SKM-1 (cell line): ENCODE measurements at regions not wholly inside any gene's neighbourhood (a gene's known extent, or its start where the extent isn't known, plus 50 kb on each side); places are given as distances from the start of the nearest gene placed in this dataset.
"Not testable (repeated sequence)": the region's sequence is repeated elsewhere in the genome, so short reads cannot be mapped to it uniquely, and the experiment has no call there.

ENCODE experiments used
- DNase-seq: peaks from one replicate; lab custom pipeline; 2025; ENCODE audit not compliant: unreplicated experiment; lab: John Stamatoyannopoulos, UW

DNA sequence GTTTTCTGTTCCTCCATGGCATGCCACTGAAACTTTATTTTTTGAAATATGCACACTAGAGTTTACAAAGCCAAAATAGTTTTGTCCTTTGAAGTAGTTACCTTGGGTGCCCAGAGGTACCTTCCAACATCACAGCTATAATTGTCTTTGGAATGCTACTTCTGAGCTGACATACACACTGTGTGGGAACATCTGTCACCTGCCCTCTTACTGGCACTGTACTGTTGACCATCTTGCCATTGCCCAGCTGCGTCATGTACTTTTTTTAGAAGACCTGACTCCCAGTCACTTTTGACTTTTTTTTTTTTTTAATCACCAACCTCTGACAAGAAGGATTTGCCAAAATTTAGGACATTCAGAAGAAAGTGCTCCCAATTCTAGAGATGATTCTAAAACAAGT is 200.5 kb upstream of the CXorf66 start:
- no peak for DNase-seq

GRCh38 chrX:140164391-140164790 is 199.1 kb upstream of the CXorf66 start:
- DNase-seq = no peak

DNA sequence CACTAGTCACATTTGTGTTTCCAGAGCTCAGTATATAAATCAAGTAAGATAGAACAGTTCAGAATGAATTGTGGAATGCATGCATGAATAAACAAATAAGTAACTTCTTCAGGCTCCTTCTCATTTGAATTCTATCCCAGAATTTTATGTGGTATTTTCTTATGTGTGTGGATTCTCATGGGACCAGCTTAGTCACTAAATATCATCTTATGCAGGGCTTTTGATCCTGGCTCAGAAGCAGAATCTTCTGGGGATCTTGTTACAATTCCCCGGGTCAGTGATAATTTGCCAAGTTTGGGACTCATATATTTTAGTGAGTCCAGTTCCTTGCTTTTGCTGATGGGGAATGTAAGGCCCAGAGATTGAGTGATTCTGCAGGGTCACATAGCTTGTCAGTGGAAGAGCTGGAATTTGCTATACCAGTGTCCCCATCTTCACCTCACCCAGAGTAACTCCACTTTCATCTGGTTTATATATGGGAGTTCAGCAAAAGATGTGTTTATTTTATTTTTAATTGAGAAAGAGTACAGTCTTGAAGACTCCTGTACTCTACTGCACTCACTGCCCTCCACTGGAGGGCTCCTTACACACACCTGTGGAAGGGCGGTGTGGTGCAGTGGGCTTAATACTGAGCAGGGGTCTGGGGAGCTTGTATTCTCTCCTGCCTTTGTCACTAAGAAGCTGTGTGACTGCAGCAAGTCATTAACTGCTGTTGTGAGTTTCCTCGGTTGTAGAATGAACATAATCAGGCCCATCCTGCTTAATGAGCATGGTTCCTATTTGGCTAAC is 198.2 kb upstream of the CXorf66 start:
- no peak for DNase-seq

- DNase-seq = no peak
Measured at GRCh38 chrX:140157611-140158010, 192.3 kb upstream of the CXorf66 start.

- no peak for DNase-seq
Measured at GRCh38 chrX:140157143-140157542, 191.8 kb upstream of the CXorf66 start.

GRCh38 chrX:140151316-140151715 is 186.0 kb upstream of the CXorf66 start:
- no peak for DNase-seq

DNA sequence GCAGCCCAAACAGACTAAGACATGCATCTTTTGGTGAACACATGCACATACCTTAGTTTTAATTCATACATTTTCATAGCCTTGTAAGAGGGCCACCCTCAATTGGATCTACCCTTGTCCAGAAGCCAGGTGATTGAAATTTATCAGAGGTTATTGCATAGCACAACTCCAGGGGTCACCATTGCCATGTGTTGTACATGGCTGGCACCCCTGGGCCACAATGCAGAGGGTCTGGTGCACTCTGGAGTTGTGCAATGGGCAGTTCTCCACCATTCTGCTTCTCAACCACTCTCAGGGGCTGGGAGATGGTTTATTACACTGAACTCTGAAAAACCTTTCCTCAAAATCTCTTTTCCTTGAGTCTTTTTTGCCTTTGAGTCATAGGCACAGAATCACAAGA is 184.4 kb upstream of the CXorf66 start:
- DNase-seq = no peak

DNA sequence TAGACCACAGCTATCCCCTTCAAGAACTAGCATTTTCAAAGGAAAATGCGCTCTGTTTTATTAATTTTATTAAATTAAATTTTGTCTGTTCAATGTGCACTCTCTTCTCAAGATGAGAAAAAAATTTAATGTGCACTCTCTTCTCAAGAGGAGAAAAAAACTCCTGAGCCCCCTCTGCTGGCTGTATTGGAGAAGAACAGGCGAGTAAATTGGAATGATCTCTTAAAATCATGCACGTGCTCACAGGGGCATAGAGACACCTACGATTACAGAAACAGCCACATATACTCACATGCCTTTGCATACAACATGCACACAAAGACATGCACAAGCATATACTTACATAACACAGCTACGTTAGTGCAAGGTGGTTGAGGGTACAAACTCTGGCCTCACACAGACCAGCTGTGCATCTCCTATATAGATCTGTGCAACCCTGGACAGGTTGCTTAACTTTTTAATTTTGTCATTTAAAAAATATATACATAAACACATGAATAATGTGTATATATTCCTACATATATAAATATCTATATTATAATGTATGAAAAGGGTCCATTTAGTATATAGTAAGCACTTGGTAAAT is 176.2 kb upstream of the CXorf66 start:
- no peak for DNase-seq

GRCh38 chrX:140138492-140138891 is 173.2 kb upstream of the CXorf66 start:
- not testable (repeated sequence) for DNase-seq

- DNase-seq = not testable (repeated sequence)
Measured at GRCh38 chrX:140138065-140138464, 172.7 kb upstream of the CXorf66 start.

DNA sequence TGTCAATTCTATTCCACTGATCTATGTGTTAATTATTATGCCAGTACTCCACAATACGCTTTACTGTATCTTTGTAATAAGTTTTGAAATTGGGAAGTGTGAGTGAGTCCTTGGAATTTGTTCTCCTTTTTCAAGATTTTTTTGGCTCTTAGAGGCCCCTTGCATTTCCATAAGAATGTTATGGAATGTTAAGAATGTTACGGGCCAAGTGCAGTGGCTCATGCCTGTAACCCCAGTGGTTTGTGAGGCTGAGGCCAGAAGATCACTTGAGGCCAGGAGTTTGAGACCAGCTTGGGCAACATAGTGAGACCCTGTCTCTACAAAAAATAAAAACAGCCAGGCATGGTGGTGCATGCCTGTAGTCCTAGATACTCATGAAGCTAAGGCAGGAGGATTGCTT is 167.6 kb upstream of the CXorf66 start:
- no peak for DNase-seq

DNA sequence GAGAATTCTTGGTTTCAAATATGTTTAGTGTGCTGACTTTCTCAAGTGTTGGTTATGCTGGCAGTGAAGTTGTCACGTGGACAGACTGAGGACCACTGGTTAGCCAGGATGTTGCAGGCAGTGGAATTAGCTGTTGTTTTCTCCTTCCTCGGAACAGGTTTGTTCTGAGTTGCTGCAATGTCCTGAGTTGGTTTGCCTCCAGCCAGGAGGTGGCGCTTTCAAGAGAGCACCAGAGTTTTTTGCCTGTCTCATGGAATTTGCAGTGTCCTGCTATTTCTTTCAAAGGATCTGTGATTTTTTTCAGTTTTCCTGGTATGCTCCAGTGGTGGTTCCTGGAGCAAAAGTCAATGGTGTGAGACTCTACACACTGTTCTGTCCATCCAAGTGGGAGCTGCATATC is 158.1 kb upstream of the CXorf66 start:
- DNase-seq = no peak

DNA sequence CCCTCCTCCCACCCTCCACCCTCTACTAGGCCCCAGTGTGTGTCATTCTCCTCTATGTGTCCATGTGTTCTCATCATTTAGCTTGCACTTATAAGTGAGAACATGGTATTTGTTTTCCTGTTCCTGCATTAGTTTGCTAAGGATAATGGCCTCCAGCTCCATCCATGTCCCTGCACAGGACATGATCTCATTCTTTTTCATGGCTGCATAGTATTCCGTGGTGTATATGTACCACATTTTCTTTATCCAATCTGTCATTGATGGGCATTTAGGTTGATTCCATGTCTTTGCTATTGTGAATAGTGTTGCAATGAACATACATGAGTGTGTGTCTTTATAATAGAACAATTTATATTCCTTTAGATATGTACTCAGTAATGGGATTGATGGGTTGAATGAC is 148.7 kb upstream of the CXorf66 start:
- not testable (repeated sequence) for DNase-seq

DNA sequence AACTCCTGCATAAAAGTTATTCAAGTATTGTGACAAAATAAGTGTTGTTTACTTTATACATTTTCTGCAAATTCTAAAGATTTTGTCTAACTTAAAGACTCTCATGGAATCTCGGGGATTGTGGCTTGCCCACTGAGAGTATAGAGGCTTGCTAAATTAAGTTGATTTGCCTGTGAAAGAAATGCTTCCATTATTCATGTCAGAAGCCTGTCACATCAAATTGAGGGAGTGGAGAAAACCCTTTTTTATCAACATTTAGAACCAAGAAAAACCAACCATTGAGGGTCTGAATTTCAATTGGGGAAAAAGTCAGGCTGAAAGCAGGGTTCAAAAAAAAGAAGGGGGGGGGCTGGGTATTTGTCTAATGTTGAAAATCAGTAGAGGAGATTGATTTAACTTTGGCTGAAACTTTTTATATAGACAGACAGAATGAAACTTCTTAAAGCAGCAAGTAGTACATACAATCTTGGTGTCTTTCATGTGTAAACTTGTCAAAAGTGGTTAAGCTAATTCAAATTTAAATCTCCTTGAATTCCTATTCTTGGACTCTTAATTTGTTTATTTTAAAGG is 144.8 kb upstream of the CXorf66 start:
- no peak for DNase-seq

GRCh38 chrX:140104760-140105159 is 139.4 kb upstream of the CXorf66 start:
- no peak for DNase-seq

- no peak for DNase-seq
Measured at GRCh38 chrX:140099221-140099620, 133.9 kb upstream of the CXorf66 start.

- DNase-seq = no peak
Measured at GRCh38 chrX:140092121-140092520, 126.8 kb upstream of the CXorf66 start.

- DNase-seq = peak; percentile 2
Measured at GRCh38 chrX:140091125-140091886, 126.0 kb upstream of the CXorf66 start.

DNA sequence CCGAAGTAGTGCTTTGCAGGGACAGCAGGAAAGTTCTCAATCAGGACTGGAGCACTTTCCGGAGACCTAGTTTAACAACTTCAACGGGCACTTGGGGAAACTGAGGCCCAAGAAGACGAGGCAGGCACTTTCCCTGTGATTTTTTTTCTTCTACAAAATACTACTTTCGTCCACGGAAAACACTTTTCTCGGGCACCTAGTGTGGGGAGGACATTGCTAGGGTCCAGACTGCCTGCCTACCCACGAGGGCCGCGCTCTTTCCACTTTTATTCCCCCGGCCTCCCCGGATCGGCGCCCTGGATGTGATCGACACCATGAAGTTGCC is 125.4 kb upstream of the CXorf66 start:
- no peak for DNase-seq

DNA sequence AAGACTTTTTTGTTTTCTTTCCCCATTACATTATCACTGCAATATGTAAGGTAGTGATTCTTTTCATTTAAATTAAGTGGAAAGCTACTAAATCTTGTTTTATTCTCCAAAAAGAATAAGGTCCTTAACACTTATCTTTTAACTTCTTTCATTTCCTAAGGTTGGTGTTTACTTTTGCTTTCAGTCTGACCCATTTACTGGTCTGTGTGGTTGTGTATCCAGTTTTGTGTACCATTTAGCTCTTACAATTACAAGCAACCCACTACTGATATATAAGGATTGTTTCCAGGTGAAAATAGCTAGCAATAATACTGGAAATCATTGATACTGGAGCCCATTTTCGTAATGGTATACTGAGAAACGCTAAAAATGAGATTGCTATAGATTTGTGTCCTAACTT is 123.1 kb upstream of the CXorf66 start:
- no peak for DNase-seq

DNA sequence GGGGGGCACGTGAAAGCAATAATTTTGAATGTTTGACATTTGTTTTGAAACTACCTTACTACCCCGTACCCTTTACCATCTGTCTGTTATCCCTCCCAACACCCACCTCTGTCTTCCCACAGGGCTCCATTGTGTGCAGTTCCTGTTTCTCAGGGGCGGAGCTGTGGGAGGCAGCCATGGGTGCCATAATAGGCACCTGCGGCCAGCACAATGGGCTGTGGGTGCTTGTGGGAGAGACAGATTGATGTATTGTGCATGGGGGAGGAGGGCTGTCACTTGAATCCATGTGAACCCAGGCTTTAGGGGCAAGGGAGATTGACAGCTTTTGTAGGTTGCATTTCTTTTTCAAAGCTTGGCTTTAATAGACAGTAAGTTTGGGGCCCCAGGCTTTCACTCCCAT is 122.6 kb upstream of the CXorf66 start:
- DNase-seq = no peak

DNA sequence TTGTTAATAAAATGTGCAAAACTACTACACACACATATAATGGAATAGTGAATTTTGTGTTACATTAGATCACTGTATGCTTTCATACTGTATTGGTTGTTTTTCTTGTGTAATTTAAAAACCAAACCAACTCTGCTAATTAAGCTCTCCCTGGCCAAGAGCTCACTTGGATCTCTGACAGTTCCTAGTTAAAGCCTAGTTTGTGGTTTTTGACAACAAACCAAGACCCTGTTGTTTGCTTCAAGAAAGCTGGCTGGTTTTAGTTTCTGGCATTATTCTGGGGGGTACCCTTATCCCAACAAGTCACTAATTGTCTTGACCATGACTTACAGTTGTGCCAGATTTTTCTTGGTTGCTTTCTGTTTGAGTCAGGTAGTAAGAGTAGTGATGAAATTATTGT is 121.4 kb upstream of the CXorf66 start:
- DNase-seq = no peak
